Esophagus (tissue), 2 donors: ENCODE measurements at regions not wholly inside any gene's neighbourhood (a gene's known extent, or its start where the extent isn't known, plus 50 kb on each side); places are given as distances from the start of the nearest gene placed in this dataset.

ENCODE experiments used
- H3K27ac ChIP-seq, 2 donors: one replicate each; pipeline ENCODE4 v1.5.1; 2013; ENCODE audit warnings: low read depth in 2 of 2, mild to moderate bottlenecking in 2 of 2, inconsistent platforms in 1 of 2, low read length in 1 of 2, moderate library complexity in 1 of 2
- H3K27me3 ChIP-seq, 2 donors: one replicate each; pipeline ENCODE4 v1.6.1; 2013; ENCODE audit warnings: low read length in 2 of 2, control low read depth in 1 of 2, mild to moderate bottlenecking in 1 of 2; ENCODE audit not compliant: insufficient read depth in 2 of 2, control insufficient read depth in 1 of 2
- H3K36me3 ChIP-seq, 2 donors: one replicate each; pipeline ENCODE4 v1.6.1; 2013; ENCODE audit warnings: low read length in 1 of 2; ENCODE audit not compliant: control insufficient read depth in 2 of 2, insufficient read depth in 2 of 2
- H3K4me1 ChIP-seq, 2 donors: one replicate each; pipeline ENCODE4 v1.6.1; 2013; ENCODE audit warnings: low read length in 1 of 2; ENCODE audit not compliant: control insufficient read depth in 2 of 2, insufficient read depth in 2 of 2
- H3K4me3 ChIP-seq, 2 donors: one replicate each; pipeline ENCODE4 v1.5.1; 2013; ENCODE audit warnings: low read length in 2 of 2, mild to moderate bottlenecking in 2 of 2, low read depth in 1 of 2, moderate library complexity in 1 of 2
- H3K9me3 ChIP-seq, 2 donors: one replicate each; pipeline ENCODE4 v1.6.1; 2013; ENCODE audit warnings: mild to moderate bottlenecking in 2 of 2, low read depth in 1 of 2, low read length in 1 of 2, moderate library complexity in 1 of 2; ENCODE audit not compliant: control insufficient read depth in 2 of 2, insufficient read depth in 1 of 2
- WGBS, 2 donors: extraction: QIAGEN DNeasy Blood & Tissue Kit; methylation state at CpG; one replicate each; pipeline ENCODE4 v1.1.7; 2013; 5-methylcytosine and 5-hydroxymethylcytosine counted together
- donor health status: healthy with polysubstance abuse.
- donor health status: Bipolar disorder and iron deficiency.

DNA sequence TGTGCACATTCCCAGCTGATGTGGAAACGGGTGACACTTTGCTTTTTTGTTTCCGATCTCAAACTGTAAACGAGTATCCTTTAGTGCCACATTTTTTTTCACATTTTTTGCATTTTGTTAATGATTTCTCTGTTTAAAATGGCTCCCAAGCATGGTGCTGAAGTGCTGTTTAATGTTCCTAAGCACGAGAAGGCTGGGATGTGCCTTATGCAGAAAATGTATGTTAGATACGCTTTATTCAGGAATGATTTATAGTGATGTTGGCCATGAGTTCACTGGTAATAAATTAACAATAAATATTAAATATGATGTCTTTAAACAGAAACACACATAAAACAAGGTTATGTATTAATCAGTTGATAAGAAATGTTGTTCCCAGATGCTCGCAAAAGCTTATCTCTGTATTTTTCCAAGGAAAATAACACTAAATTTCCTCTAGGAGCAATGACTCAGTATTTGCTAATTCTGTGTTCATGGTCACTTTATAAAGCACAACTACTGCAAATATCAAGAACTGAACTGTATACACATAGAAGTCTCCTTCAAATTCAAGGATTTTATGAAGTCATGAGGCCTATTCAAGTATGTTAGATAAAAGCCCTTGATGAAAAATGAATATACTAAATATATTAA, 305.9 kb upstream of the SMIM30 start:
- Histone ChIP-seq H3K27ac (no peak overlapping the region), H3K4me3 (no peak overlapping the region)
- 64 to 81% methylated on average over 6 of the region's 6 CpGs for WGBS, 2 donors

DNA sequence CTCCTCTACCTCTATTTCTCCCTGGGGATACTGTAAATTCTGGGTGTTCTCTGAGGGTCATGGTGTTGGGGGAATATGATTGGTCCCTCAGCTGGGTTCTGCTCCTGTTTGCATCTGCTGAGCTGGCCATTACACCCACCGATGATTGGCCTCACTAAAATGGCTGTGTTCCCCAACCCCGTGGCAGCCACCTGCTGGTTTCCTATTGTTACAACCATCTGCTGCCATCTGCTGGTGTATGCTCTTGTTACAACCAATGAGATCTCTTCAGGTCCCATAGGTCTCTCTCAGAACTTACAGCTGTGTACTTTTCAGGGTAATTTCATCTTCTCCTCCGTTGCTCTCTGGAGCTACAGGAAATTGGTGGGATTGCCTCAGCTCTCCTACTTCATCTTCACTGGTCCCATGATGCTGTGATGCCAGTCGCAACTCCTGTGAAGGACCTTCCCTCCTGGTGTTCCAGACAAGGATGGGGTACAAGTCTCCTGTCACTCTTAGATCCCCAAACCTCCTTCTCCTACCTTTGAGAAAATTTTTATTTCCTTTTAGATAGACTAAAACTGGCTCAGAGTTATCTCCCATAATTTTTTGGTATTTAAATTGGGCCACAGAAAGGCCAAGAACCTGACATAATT, 303.5 kb upstream of the SMIM30 start:
- Histone ChIP-seq H3K9me3 (no peaks in the 10 kb centered on the region), H3K27ac (no peak overlapping the region), H3K36me3 (no peaks in the 10 kb centered on the region), H3K4me1 (no peaks in the 10 kb centered on the region), H3K4me3 (no peak overlapping the region), H3K27me3 (no peaks in the 10 kb centered on the region)
- 25 to 27% methylated on average over 4 of the region's 4 CpGs for WGBS, 2 donors

More for the DNA sequence above, 305.9 kb upstream of the SMIM30 start:
- Histone ChIP-seq H3K36me3 (no peaks in the 10 kb centered on the region), H3K4me1 (no peaks in the 10 kb centered on the region), H3K27me3 (no peaks in the 10 kb centered on the region), H3K9me3 (no peaks in the 10 kb centered on the region)

DNA sequence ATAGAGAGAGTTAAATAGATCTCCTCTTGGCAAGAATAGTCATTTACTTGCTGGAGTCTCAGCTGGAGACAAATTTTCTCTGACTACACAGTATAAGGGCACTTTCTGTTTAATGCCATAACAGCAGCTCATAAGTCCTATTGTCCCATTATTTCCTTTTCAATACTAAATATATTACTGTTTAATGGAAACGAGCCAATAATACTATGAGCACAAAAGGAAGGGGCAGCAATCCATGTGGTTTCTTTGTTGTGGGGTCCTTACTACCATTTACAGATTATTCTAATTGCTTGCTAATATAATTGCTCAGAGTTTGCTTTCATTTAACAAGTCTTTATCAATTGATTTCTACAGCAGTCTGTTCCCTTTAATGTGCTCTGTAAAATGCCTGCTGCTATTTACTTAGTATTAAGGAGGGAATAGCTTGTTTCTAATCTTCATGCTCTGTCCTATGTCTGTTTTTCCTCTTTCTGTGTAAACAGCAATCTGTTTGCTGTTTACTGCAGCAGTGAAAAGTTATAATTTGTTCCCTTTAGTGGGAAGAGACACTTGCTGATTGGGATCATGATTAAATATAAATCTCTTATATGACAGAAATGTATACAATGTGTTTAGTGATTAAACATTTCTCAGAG, 296.2 kb upstream of the SMIM30 start:
- Histone ChIP-seq H3K27me3 (no peaks in the 10 kb centered on the region), H3K4me3 (no peak overlapping the region), H3K9me3 (no peaks in the 10 kb centered on the region), H3K36me3 (no peaks in the 10 kb centered on the region), H3K27ac (no peak overlapping the region), H3K4me1 (no peaks in the 10 kb centered on the region)
- WGBS, 2 donors: 26 to 36% methylated on average over 1 of the region's 1 CpG

DNA sequence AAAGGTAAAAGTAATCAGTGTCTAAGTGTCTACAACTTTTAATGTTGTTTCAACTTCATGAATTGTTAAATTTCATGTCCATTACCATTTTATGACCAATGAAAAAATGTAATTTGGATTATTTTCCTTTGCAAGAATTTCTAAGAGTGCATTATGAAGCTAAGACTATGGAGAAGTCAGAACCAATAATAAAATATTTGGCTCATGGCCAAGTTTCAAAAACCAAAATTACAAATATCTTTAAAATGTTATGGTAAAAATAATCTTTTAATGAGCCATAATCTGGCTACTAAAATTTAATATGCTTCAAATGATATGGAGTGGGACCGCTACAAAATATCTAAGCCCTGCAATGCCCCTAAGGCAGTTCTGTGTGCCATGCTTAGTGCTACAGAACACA, 294.1 kb upstream of the SMIM30 start:
- H3K9me3 ChIP-seq: no peaks in the 10 kb centered on the region
- no peaks in the 10 kb centered on the region for H3K27me3 ChIP-seq
- H3K4me1 ChIP-seq: no peaks in the 10 kb centered on the region
- WGBS, 2 donors: 90 to 95% methylated on average over 1 of the region's 1 CpG
- H3K27ac ChIP-seq: no peak overlapping the region
- no peaks in the 10 kb centered on the region for H3K36me3 ChIP-seq
- no peak overlapping the region for H3K4me3 ChIP-seq

DNA sequence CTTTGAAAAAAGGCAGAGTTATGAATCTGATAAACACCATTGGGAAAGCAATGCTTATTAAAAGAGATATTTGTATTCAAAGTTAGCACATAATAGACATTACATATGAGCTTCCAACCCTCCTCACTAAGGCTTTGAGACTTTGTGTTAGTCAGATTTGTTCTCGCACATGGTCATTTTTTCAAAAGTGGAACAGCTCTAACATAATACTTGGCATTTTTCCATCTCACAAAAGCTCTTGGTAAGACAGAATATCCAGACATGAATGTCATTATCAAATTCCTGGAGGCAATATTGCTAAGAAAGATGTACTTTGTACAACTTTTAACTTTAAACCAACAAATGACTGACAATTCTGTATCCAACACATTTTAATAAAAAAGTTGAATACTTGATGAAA, 292.4 kb upstream of the SMIM30 start:
- no peaks in the 10 kb centered on the region for H3K27me3 ChIP-seq
- 81 to 82% methylated on average over 1 of the region's 1 CpG for WGBS, 2 donors
- no peaks in the 10 kb centered on the region for H3K4me1 ChIP-seq
- no peaks in the 10 kb centered on the region for H3K9me3 ChIP-seq
- no peak overlapping the region for H3K4me3 ChIP-seq
- no peaks in the 10 kb centered on the region for H3K36me3 ChIP-seq
- no peak overlapping the region for H3K27ac ChIP-seq

DNA sequence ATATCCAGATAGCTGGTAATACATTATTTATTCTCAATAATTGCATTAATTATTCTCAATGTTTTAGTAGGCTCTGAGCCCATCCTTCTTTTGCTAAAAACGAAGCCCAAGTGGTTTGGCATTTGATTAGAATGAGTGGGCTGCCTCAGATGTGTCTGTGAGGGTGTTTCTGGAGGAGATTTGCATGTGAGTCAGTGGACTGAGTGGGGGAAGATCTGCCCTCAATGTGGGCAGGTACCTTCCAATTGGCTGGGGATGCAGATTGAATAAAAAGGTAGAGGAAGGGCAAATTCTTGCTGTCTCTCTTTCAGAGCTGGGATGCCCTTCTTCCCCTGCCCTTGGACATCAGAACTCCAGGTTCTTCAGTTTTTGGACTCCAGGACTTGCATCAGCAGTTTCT, 290.6 kb upstream of the SMIM30 start:
- Histone ChIP-seq H3K27me3 (no peaks in the 10 kb centered on the region), H3K4me3 (no peak overlapping the region), H3K27ac (no peak overlapping the region), H3K36me3 (no peaks in the 10 kb centered on the region), H3K9me3 (no peaks in the 10 kb centered on the region), H3K4me1 (no peaks in the 10 kb centered on the region)
- WGBS, 2 donors: 61 to 62% methylated on average over 1 of the region's 1 CpG

DNA sequence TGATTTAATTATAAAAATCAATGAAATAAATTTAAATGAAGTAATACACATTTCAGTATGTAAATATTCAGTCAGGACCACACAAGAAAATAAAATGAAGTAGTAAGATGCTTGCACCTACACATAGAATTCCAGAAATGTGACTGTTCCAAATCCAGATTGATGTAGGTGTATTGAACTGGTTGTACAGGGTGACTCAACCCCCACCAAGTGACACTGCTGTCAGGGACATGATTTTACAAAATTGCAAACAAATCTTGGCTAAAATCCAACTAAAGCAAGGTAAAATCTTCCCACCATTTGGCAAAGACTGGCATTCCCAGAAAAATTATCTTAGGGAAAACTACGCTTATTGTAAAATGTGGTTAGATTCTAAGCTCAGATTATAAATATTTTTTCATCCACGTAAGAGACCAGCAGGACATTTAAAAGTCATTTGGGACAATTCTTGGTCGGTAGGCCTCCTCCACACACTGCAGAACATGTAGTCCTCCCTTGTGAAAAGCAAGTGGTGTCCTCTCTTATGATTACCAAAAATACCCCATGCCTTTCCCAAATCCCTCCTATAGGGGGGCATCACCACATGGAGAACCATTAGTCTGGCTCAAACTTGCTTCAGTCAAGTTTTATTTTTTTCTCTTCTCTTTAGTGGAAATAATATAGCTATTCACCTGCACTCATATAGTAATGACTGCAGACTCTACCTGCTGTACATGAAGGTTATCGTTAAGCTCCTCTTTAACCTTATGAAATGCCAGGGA, 287.1 kb upstream of the SMIM30 start:
- no peak overlapping the region for H3K27ac ChIP-seq
- H3K4me1 ChIP-seq: no peaks in the 10 kb centered on the region
- no peaks in the 10 kb centered on the region for H3K9me3 ChIP-seq
- WGBS, 2 donors: 90% methylated on average over 4 of the region's 4 CpGs
- H3K4me3 ChIP-seq: no peak overlapping the region
- no peaks in the 10 kb centered on the region for H3K27me3 ChIP-seq
- H3K36me3 ChIP-seq: no peaks in the 10 kb centered on the region

DNA sequence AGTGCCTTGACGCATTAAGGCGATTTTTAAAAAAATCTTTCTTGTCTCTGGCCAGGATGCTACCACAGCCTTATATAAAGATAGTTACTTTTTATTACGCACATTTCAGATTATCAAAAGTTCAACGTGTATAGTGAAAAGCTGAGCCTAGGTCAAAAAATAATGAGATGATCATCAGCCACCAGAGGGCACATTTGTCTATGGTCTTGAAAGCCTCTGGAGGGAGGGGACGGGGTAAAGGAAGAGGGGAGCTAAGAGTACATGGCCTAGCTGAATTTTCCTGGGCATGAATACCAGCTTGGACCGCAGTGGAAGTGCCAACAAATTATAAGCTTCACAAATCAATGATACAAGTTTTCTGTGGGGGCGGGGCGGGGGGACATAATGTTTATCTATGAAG, 285.9 kb upstream of the SMIM30 start:
- Histone ChIP-seq H3K27ac (no peak overlapping the region), H3K4me1 (no peaks in the 10 kb centered on the region), H3K36me3 (no peaks in the 10 kb centered on the region), H3K4me3 (no peak overlapping the region), H3K9me3 (no peaks in the 10 kb centered on the region), H3K27me3 (no peaks in the 10 kb centered on the region)
- 76 to 78% methylated on average over 8 of the region's 8 CpGs for WGBS, 2 donors

DNA sequence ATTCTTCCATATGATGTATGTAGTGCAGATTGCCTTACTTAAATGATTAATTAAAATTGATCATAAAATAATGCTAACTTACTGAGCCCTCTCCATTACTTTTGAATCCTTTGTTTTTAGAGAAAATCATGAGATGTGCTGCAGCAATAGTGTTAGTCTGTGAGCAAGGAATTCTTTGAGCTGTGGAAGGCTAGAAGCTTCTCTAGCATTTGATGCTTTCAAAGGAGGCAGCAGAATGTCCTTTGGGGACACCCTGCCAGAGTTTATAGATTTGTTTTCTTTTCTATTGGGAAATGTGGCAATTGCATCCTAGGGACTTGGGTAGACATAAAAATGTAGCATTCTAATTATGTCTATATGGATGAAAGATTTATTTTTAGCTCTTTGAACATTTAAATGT, 284.1 kb upstream of the SMIM30 start:
- no peaks in the 10 kb centered on the region for H3K36me3 ChIP-seq
- no peaks in the 10 kb centered on the region for H3K4me1 ChIP-seq
- no peak overlapping the region for H3K27ac ChIP-seq
- no peak overlapping the region for H3K4me3 ChIP-seq
- H3K9me3 ChIP-seq: no peaks in the 10 kb centered on the region
- no peaks in the 10 kb centered on the region for H3K27me3 ChIP-seq
